GM12864 (cell line): ENCODE measurements at regions not wholly inside any gene's neighbourhood (a gene's known extent, or its start where the extent isn't known, plus 50 kb on each side); places are given as distances from the start of the nearest gene placed in this dataset.

Source experiments
- DNase-seq: peaks from one replicate; pipeline ENCODE4 v3.0.0-alpha.2; 2011; ENCODE audit warnings: low read depth
- H3K4me3 ChIP-seq: 2 replicates; pipeline ENCODE4 v1.5.1; 2011; ENCODE audit warnings: mild to moderate bottlenecking, low read depth, low read length, control low read depth
- TF ChIP-seq, protein P1 (sequence below): IDR thresholded peaks from 2 replicates; pipeline ENCODE4 v1.5.1; 2011; ENCODE audit warnings: low read depth, mild to moderate bottlenecking, moderate library complexity, low read length, control low read depth, inconsistent platforms; ENCODE audit errors: missing control alignments

GRCh38 chr2:65554765-65555591 lies 122.6 kb upstream of the SPRED2 start:
- DNase-seq = no peak
- H3K4me3 ChIP-seq = no peak overlapping the region
- TF ChIP-seq, protein P1, sequence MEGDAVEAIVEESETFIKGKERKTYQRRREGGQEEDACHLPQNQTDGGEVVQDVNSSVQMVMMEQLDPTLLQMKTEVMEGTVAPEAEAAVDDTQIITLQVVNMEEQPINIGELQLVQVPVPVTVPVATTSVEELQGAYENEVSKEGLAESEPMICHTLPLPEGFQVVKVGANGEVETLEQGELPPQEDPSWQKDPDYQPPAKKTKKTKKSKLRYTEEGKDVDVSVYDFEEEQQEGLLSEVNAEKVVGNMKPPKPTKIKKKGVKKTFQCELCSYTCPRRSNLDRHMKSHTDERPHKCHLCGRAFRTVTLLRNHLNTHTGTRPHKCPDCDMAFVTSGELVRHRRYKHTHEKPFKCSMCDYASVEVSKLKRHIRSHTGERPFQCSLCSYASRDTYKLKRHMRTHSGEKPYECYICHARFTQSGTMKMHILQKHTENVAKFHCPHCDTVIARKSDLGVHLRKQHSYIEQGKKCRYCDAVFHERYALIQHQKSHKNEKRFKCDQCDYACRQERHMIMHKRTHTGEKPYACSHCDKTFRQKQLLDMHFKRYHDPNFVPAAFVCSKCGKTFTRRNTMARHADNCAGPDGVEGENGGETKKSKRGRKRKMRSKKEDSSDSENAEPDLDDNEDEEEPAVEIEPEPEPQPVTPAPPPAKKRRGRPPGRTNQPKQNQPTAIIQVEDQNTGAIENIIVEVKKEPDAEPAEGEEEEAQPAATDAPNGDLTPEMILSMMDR = no peak

DNA sequence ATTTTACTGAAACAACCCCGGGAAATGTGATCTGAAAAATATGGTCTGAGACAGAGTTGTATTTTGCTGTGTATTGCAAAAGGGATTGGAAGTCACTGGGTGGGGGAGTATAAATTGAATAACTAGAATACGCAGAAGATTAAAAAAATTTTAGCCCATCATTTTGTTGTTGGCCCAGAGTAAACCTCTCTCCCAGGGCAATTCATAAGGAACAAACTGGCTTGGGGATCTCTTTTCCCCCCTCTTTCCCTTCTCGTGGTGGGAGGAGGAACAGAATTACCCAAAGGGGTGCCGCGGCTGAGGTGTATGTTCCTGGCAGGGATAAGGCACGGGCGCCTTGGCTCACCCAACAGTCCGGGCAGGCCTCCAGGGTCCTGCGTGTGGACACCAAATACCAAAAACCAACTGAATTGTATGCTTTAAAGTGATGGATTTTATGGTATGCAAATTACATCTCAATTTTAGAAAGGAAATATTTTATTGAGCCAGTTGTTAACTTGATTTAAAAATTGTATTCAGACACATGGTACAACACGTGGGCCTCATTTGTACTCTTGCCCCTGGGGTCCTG lies 121.2 kb upstream of the SPRED2 start:
- TF ChIP-seq, protein P1 = no peak
- H3K4me3 ChIP-seq = no peak overlapping the region
- DNase-seq = no peak

- H3K4me3 ChIP-seq = no peak overlapping the region
- TF ChIP-seq, protein P1 = no peak
Observed at GRCh38 chr2:65551528-65551927, 119.1 kb upstream of the SPRED2 start.

GRCh38 chr2:65550246-65550645 lies 117.8 kb upstream of the SPRED2 start:
- no peak overlapping the region for H3K4me3 ChIP-seq
- TF ChIP-seq, protein P1 = no peak
- no peak for DNase-seq

More at GRCh38 chr2:65551528-65551927, 119.1 kb upstream of the SPRED2 start:
- no peak for DNase-seq

DNA sequence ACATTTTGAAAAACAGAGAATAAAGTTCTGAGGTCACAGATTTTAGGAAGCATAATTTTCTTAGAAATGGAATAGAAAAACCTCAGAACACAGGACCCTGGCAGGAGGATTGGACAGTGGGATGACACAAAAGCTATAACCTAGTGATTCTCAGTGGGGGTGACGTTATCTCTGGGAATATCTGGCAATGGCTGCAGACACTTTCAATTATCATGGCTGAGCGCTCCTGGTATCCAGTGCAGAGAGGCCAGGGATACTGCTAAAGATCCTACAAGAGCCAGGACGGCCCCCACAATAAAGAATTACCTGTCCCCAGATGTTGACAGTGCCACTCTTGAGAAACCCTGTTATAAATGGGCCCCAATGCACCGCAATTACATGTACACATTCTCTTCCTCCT lies 117.2 kb upstream of the SPRED2 start:
- TF ChIP-seq, protein P1 = no peak
- no peak overlapping the region for H3K4me3 ChIP-seq
- no peak for DNase-seq

DNA sequence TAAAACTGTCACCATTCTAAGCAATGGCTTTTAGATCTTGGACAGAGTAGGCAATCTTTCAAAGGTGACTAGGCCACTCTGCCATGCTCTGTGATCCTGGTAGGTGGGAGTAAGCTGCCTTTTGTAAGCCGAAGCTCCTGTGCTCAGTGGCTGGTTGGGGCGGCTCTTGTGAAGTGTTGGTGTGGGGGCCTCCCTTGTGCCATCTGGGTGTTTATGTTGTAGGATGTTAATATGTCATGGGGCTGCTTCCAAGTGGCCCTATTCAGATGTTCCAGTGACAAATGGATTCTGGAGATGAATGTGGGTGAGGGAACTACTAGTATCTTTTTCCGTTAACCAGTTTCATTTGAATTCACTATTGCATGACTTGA lies 116.8 kb upstream of the SPRED2 start:
- TF ChIP-seq, protein P1 = no peak
- DNase-seq = no peak
- no peak overlapping the region for H3K4me3 ChIP-seq
